ENCODE measurements at regions not wholly inside any gene's neighbourhood (a gene's known extent, or its start where the extent isn't known, plus 50 kb on each side); places are given as distances from the start of the nearest gene placed in this dataset.

DNA sequence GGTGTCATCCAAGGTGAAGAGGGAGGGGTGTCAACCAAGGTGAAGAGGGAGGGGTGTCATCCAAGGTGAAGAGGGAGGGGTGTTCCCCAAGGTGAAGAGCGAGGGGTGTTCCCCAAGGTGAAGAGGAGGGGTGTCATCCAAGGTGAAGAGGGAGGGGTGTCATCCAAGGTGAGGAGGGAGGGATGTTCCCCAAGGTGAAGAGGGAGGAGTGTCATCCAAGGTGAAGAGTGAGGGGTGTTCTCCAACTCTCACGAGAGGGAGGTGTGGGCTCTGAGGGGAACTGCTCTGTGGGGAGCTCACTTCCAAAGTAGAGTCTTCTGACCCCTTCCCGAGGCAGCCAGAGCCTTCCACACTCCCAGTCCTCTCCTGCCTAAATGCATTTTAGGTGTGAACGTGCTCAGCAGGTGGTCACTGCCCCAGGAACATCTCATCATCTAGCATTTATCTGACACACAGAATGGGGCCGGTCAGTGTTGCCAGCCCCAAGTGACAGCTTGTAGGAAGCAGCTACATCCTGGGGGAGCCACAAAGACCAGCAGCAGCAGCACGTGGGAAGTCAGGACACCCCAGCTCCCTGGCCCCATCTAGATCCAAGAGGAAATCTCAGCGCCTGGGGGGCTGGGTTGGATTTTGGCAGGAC is 323.8 kb downstream of the GLRX3 start:
- no peaks in the 10 kb centered on the region for H3K36me3 ChIP-seq
- no peak for DNase-seq
- H3K4me3 ChIP-seq: no peak overlapping the region
- intact Hi-C loops (cut with DNase I): no loop called here
- H3K27me3 ChIP-seq: peaks cover 0 to 3% (median 0%) of the 10 kb centered on the region in 4 donors
- H3K27ac ChIP-seq: no peak overlapping the region
- 61 to 75% methylated on average over 4 to 7 of the region's 7 CpGs for WGBS, 2 donors
- no peak for TF ChIP-seq POLR2A (IDR thresholded peaks at IDR 0.05)
- TF ChIP-seq, protein P1, sequence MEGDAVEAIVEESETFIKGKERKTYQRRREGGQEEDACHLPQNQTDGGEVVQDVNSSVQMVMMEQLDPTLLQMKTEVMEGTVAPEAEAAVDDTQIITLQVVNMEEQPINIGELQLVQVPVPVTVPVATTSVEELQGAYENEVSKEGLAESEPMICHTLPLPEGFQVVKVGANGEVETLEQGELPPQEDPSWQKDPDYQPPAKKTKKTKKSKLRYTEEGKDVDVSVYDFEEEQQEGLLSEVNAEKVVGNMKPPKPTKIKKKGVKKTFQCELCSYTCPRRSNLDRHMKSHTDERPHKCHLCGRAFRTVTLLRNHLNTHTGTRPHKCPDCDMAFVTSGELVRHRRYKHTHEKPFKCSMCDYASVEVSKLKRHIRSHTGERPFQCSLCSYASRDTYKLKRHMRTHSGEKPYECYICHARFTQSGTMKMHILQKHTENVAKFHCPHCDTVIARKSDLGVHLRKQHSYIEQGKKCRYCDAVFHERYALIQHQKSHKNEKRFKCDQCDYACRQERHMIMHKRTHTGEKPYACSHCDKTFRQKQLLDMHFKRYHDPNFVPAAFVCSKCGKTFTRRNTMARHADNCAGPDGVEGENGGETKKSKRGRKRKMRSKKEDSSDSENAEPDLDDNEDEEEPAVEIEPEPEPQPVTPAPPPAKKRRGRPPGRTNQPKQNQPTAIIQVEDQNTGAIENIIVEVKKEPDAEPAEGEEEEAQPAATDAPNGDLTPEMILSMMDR (IDR thresholded peaks at IDR 0.05): no peak
- H3K4me1 ChIP-seq: no peaks in the 10 kb centered on the region
- H3K9me3 ChIP-seq: no peaks in the 10 kb centered on the region

DNA sequence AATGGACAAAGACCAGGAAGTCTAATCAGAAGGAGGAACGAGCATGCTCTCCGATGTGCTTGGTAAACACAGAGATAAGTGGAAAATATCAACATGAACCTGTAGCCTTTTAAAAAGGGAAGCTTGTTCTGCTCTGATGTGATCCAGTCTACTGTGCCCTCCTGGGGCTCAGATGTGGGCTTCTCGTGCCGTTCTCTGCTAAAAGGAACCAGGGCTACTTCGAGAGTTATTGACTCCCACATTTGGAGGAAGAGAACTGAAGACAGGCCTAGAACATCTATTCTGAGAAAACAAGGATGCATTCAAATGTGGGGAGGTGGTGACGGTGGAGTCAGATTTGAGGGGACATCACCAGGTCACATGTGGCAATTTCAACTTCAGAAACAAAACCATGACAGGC is 325.4 kb downstream of the GLRX3 start:
- no peak for TF ChIP-seq POLR2A (IDR thresholded peaks at IDR 0.05)
- TF ChIP-seq, protein P1 (IDR thresholded peaks at IDR 0.05): no peak
- Histone ChIP-seq H3K36me3 (no peaks in the 10 kb centered on the region), H3K27me3 (no peaks in the 10 kb centered on the region), H3K9me3 (peaks cover 0 to 7% (median 0%) of the 10 kb centered on the region in 3 donors), H3K27ac (no peak overlapping the region), H3K4me3 (no peak overlapping the region), H3K4me1 (no peaks in the 10 kb centered on the region)
- WGBS, 2 donors: 76 to 84% methylated on average over 6 of the region's 6 CpGs
- DNase-seq: no peak
- intact Hi-C loops (cut with DNase I): no loop called here

DNA sequence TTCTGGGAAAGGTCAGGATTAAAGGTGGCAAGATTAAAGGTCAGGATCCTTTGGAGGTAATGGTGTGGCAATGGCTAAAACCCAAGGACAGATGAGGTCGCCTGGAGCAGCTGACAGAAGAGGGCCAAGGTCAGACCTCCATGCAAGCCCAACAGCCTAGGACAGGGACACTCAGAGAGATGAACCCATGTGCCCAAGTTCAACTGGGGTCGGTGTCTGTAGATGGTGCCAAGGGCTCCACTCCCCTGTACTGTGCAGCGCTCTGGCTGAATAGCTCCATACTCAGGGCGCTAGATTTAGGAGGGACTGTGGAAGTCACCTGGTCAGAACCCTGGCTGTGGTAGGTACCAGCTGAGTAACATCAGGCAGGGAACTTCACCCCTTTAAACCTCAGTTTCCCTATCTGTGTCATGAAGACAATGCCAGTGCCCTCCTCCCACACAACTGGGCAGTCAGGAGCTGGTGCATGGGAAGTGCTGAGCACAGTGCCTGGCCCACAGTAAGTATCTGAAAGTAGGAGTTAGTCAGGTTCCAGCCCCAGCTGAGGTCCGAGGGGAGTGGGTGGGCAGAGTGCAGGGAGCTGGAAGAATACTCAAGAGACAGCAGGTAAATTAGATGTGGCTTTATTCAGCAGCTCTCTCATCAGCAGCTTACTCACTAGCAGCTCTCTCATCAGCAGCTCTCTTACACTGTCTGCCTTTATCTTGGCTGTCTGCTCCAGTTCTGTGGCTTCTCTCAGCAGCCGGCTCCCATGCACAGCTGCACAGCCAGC is 327.1 kb downstream of the GLRX3 start:
- no peak for DNase-seq
- H3K36me3 ChIP-seq: no peaks in the 10 kb centered on the region
- intact Hi-C loops (cut with DNase I): no loop called here
- no peaks in the 10 kb centered on the region for H3K27me3 ChIP-seq
- peaks cover 0 to 14% (median 0%) of the 10 kb centered on the region in 3 donors for H3K9me3 ChIP-seq
- TF ChIP-seq, protein P1 (IDR thresholded peaks at IDR 0.05): no peak
- TF ChIP-seq POLR2A (IDR thresholded peaks at IDR 0.05): no peak
- H3K4me3 ChIP-seq: no peak overlapping the region
- WGBS, 2 donors: 67 to 70% methylated on average over 5 of the region's 6 CpGs
- no peak overlapping the region for H3K27ac ChIP-seq
- H3K4me1 ChIP-seq: no peaks in the 10 kb centered on the region

DNA sequence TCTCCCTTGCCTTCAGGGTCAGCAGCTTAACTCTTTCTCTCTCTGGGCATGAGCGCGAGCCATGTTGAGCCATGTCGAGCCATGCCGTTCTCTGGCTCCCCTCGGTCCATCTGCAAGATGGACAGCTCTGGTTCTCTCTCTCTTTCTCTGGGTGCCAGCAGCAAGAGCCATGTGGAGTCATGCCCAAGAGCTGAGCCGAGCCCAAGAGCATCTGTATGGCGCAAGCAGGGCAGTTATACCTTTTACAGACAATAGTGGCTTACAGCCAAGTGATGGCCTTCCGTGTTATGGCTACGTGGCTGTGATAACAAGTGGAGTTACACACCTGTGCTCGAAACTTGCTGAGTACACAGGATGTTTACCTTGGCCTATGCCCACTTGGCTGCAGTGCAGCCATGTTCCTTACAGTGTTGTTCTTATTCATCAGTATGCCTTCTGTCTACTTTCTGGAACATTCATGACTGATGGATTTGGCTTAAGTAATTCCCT is 327.7 kb downstream of the GLRX3 start:
- TF ChIP-seq, protein P1 (IDR thresholded peaks at IDR 0.05): no peak
- TF ChIP-seq POLR2A (IDR thresholded peaks at IDR 0.05): no peak
- no peaks in the 10 kb centered on the region for H3K27me3 ChIP-seq
- 63 to 70% methylated on average over 9 to 10 of the region's 10 CpGs for WGBS, 2 donors
- no peaks in the 10 kb centered on the region for H3K4me1 ChIP-seq
- DNase-seq: no peak
- H3K4me3 ChIP-seq: no peak overlapping the region
- no peaks in the 10 kb centered on the region for H3K36me3 ChIP-seq
- no peak overlapping the region for H3K27ac ChIP-seq
- H3K9me3 ChIP-seq: peaks cover 0 to 17% (median 0%) of the 10 kb centered on the region in 3 donors
- intact Hi-C loops (cut with DNase I): no loop called here

GRCh38 chr10:130464426-130464825 is 328.2 kb downstream of the GLRX3 start:
- TF ChIP-seq POLR2A (IDR thresholded peaks at IDR 0.05): no peak
- Histone ChIP-seq H3K4me1 (no peaks in the 10 kb centered on the region), H3K27me3 (no peaks in the 10 kb centered on the region), H3K36me3 (no peaks in the 10 kb centered on the region), H3K4me3 (no peak overlapping the region), H3K9me3 (peaks cover 0 to 22% (median 0%) of the 10 kb centered on the region in 3 donors), H3K27ac (no peak overlapping the region)
- no peak for DNase-seq
- intact Hi-C loops (cut with DNase I): no loop called here
- WGBS, 2 donors: 61 to 69% methylated on average over 6 to 7 of the region's 7 CpGs
